GM12878 (cell line): ENCODE measurements at regions not wholly inside any gene's neighbourhood (a gene's known extent, or its start where the extent isn't known, plus 50 kb on each side); places are given as distances from the start of the nearest gene placed in this dataset.
A peak's percentile ranks its signal among the peaks of the same experiment; 100 is the strongest.

Source experiments
- CEBPB ChIP-seq, 2 experiments: fragments of 150-350 bp in 1 of 2; IDR thresholded peaks; 2 replicates each; pipeline ENCODE4 v1.6.1; 2012 to 2014; ENCODE audit warnings: low read depth in 2 of 2, low read length in 2 of 2, borderline replicate concordance in 1 of 2, inconsistent platforms in 1 of 2
- FOXK2 ChIP-seq: fragments of 450-650 bp; IDR thresholded peaks from 2 replicates; pipeline ENCODE4 v1.6.1; 2017; ENCODE audit warnings: mild to moderate bottlenecking, moderate library complexity
- MYC ChIP-seq: IDR thresholded peaks from 2 replicates; pipeline ENCODE4 v1.6.1; 2011; ENCODE audit warnings: mild to moderate bottlenecking, low read length, moderate library complexity, inconsistent platforms; ENCODE audit not compliant: insufficient read depth, insufficient replicate concordance, insufficient read length, severe bottlenecking
- PAX5 ChIP-seq: IDR thresholded peaks from 2 replicates; pipeline ENCODE4 v1.6.1; 2011; ENCODE audit warnings: low read depth, low read length, borderline replicate concordance
- POLR2AphosphoS5 ChIP-seq: IDR thresholded peaks from 2 replicates; pipeline ENCODE4 v1.6.1; 2011; ENCODE audit warnings: mild to moderate bottlenecking, low read length, inconsistent platforms
- RELA ChIP-seq: fragments of 450-650 bp; IDR thresholded peaks from 2 replicates; pipeline ENCODE4 v1.8.0; 2014; ENCODE audit warnings: borderline replicate concordance; ENCODE audit not compliant: partially characterized antibody
- SMAD5 ChIP-seq: IDR thresholded peaks from 2 replicates; pipeline ENCODE4 v1.6.1; 2016; ENCODE audit warnings: antibody characterized with exemption, low read depth
- SMC3 ChIP-seq: IDR thresholded peaks from 2 replicates; pipeline ENCODE4 v1.6.1; 2011; ENCODE audit warnings: low read length, improper control_type of control experiment, borderline replicate concordance
- STAT1 ChIP-seq: fragments of 450-650 bp; conservative IDR thresholded peaks from 2 replicates; pipeline ENCODE4 v1.6.1; 2014; ENCODE audit warnings: antibody characterized with exemption, mild to moderate bottlenecking
- TF ChIP-seq, protein P1 (sequence below): IDR thresholded peaks from 2 replicates; pipeline ENCODE4 v1.6.1; 2011; ENCODE audit warnings: low read depth, mild to moderate bottlenecking, low read length, moderate library complexity, borderline replicate concordance; ENCODE audit errors: extremely low read depth
- TF ChIP-seq, protein P2 (sequence below): fragments of 450-650 bp; formaldehyde crosslinking; IDR thresholded peaks from 2 replicates; pipeline ENCODE4 v1.4.0; 2020; ENCODE audit warnings: mild to moderate bottlenecking, moderate library complexity
- TF ChIP-seq, protein P3 (sequence below): IDR thresholded peaks from 2 replicates; pipeline ENCODE4 v1.6.1; 2012; ENCODE audit warnings: low read length, inconsistent platforms
- TF ChIP-seq, protein P4 (sequence below): fragments of 450-650 bp; IDR thresholded peaks from 2 replicates; pipeline ENCODE4 v1.6.1; 2018; ENCODE audit warnings: mild to moderate bottlenecking, low read depth, moderate library complexity; ENCODE audit not compliant: partially characterized antibody
- TF ChIP-seq, protein P5 (sequence below): IDR thresholded peaks from 2 replicates; pipeline ENCODE4 v1.6.1; 2011; ENCODE audit warnings: borderline replicate concordance, low read depth, mild to moderate bottlenecking, moderate library complexity, low read length; ENCODE audit not compliant: insufficient read depth, poor library complexity, severe bottlenecking

DNA sequence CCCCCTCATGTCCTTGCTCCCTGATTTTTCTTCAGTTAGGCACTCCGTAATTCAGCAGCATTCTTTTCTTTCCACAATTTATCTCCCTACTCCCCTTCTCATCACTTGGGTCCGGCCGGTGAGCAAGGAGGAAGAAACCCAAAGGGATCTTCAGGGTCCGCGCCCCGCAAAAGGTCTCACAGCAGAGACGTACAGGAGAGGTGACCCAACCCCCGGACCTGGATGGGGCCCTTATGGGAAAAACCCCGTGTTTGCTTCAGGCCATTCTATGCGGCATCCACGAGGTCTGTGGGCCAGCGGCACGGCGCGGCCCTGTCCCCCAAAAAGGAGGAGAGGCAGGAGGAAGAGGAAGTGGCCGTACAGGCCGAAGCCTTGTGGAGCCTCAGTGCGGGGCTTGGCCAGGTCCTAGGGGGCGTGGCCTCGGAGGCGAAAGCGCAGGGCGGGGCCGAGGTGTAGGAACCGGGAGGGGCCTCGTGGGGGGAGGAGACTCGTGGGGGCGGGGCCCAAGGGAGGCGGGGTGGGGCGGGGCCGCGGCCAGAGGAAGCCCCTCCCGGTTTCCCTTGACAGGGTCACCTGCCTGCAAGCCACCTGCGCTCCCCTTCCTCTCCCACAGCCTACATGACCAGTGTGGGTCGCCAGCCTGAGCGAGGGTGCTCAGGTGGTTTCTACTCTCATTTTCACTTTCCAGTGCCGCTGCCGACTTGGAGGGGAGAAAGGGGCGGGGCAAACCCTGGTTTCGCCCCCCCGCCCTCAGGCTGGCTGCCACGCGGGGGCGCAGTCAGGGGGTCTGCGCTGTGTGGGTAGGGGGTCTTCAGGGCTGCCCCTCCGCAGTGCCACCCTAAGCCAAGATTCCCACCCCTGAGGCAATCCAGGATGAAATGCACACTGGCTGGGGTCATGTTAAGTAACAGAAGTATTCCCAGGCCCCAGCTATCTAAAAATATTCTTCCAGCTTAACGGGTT lies 156.4 kb upstream of the XPO1 start (continued):
- TF ChIP-seq MYC, result no peak
- TF ChIP-seq, protein P1, sequence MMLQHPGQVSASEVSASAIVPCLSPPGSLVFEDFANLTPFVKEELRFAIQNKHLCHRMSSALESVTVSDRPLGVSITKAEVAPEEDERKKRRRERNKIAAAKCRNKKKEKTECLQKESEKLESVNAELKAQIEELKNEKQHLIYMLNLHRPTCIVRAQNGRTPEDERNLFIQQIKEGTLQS, result no peak
- peak; percentile 87 for TF ChIP-seq POLR2AphosphoS5
- TF ChIP-seq, protein P2, sequence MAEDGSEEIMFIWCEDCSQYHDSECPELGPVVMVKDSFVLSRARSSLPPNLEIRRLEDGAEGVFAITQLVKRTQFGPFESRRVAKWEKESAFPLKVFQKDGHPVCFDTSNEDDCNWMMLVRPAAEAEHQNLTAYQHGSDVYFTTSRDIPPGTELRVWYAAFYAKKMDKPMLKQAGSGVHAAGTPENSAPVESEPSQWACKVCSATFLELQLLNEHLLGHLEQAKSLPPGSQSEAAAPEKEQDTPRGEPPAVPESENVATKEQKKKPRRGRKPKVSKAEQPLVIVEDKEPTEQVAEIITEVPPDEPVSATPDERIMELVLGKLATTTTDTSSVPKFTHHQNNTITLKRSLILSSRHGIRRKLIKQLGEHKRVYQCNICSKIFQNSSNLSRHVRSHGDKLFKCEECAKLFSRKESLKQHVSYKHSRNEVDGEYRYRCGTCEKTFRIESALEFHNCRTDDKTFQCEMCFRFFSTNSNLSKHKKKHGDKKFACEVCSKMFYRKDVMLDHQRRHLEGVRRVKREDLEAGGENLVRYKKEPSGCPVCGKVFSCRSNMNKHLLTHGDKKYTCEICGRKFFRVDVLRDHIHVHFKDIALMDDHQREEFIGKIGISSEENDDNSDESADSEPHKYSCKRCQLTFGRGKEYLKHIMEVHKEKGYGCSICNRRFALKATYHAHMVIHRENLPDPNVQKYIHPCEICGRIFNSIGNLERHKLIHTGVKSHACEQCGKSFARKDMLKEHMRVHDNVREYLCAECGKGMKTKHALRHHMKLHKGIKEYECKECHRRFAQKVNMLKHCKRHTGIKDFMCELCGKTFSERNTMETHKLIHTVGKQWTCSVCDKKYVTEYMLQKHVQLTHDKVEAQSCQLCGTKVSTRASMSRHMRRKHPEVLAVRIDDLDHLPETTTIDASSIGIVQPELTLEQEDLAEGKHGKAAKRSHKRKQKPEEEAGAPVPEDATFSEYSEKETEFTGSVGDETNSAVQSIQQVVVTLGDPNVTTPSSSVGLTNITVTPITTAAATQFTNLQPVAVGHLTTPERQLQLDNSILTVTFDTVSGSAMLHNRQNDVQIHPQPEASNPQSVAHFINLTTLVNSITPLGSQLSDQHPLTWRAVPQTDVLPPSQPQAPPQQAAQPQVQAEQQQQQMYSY, result no peak
- TF ChIP-seq RELA, result peak; percentile 38
- TF ChIP-seq STAT1, result 0 out of 2 replicates have a peak, but pooled peaks have one; percentile 29
- TF ChIP-seq, protein P3, sequence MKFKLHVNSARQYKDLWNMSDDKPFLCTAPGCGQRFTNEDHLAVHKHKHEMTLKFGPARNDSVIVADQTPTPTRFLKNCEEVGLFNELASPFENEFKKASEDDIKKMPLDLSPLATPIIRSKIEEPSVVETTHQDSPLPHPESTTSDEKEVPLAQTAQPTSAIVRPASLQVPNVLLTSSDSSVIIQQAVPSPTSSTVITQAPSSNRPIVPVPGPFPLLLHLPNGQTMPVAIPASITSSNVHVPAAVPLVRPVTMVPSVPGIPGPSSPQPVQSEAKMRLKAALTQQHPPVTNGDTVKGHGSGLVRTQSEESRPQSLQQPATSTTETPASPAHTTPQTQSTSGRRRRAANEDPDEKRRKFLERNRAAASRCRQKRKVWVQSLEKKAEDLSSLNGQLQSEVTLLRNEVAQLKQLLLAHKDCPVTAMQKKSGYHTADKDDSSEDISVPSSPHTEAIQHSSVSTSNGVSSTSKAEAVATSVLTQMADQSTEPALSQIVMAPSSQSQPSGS, result no peak
- TF ChIP-seq FOXK2, result no peak
- no peak for TF ChIP-seq PAX5
- TF ChIP-seq SMAD5, result peak; percentile 79; the same call in 1 of the 2 replicates
- no peak for TF ChIP-seq CEBPB (IDR thresholded peaks at IDR 0.05; ENCODE audit: borderline replicate concordance in 1 of 2, low read depth in 2 of 2, low read length in 2 of 2)
- TF ChIP-seq, protein P4, sequence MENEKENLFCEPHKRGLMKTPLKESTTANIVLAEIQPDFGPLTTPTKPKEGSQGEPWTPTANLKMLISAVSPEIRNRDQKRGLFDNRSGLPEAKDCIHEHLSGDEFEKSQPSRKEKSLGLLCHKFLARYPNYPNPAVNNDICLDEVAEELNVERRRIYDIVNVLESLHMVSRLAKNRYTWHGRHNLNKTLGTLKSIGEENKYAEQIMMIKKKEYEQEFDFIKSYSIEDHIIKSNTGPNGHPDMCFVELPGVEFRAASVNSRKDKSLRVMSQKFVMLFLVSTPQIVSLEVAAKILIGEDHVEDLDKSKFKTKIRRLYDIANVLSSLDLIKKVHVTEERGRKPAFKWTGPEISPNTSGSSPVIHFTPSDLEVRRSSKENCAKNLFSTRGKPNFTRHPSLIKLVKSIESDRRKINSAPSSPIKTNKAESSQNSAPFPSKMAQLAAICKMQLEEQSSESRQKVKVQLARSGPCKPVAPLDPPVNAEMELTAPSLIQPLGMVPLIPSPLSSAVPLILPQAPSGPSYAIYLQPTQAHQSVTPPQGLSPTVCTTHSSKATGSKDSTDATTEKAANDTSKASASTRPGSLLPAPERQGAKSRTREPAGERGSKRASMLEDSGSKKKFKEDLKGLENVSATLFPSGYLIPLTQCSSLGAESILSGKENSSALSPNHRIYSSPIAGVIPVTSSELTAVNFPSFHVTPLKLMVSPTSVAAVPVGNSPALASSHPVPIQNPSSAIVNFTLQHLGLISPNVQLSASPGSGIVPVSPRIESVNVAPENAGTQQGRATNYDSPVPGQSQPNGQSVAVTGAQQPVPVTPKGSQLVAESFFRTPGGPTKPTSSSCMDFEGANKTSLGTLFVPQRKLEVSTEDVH, result peak; percentile 23
- TF ChIP-seq SMC3, result peak; percentile 63; the same call in 1 of the 2 replicates
- TF ChIP-seq, protein P5, sequence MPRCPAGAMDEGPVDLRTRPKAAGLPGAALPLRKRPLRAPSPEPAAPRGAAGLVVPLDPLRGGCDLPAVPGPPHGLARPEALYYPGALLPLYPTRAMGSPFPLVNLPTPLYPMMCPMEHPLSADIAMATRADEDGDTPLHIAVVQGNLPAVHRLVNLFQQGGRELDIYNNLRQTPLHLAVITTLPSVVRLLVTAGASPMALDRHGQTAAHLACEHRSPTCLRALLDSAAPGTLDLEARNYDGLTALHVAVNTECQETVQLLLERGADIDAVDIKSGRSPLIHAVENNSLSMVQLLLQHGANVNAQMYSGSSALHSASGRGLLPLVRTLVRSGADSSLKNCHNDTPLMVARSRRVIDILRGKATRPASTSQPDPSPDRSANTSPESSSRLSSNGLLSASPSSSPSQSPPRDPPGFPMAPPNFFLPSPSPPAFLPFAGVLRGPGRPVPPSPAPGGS, result no peak
